ENCODE measurements at regions not wholly inside any gene's neighbourhood (a gene's known extent, or its start where the extent isn't known, plus 50 kb on each side); places are given as distances from the start of the nearest gene placed in this dataset.

- Histone ChIP-seq H3K4me3 (ENCODE audit: low read depth, low read length, poor library complexity, severe bottlenecking) (no peak overlapping the region), H3K9me3 (ENCODE audit: low read length) (no peaks in the 10 kb centered on the region), H3K79me2 (ENCODE audit: insufficient read depth, low read length) (peaks cover 8% of the 10 kb centered on the region), H3K9ac (ENCODE audit: low read length) (no peak overlapping the region), H3K9me2 (ENCODE audit: low read depth, low read length) (no peaks in the 10 kb centered on the region), H4K20me1 (ENCODE audit: insufficient read depth, low read length) (no peaks in the 10 kb centered on the region), H3K4me2 (ENCODE audit: low read length) (no peak overlapping the region), H3F3A (ENCODE audit: insufficient read depth, low read length) (no peaks in the 10 kb centered on the region), H3K36me3 (ENCODE audit: insufficient read depth, low read length) (peaks cover 20% of the 10 kb centered on the region; the same call in 1 of the 2 replicates), H3K27ac (ENCODE audit: low read depth, low read length, poor library complexity, severe bottlenecking) (no peak overlapping the region), H3K27me3 (ENCODE audit: insufficient read depth, low read length) (no peaks in the 10 kb centered on the region), H3K4me1 (ENCODE audit: insufficient read depth, low read length, severe bottlenecking) (peaks cover 32% of the 10 kb centered on the region), H2AFZ (ENCODE audit: low read length) (no peak overlapping the region)
- TF ChIP-seq CTCF (IDR thresholded peaks at IDR 0.05; ENCODE audit: low read length) (no peak), EZH2 (IDR thresholded peaks at IDR 0.05; ENCODE audit: borderline replicate concordance, low read length) (no peak)
Observed at GRCh38 chr14:49984424-49984823, 91.5 kb downstream of the ARF6 start.

- H3K79me2 ChIP-seq (ENCODE audit: insufficient read depth, low read length), result no peaks in the 10 kb centered on the region
- no peaks in the 10 kb centered on the region for H3K27me3 ChIP-seq (ENCODE audit: insufficient read depth, low read length)
- no peak overlapping the region for H3K4me2 ChIP-seq (ENCODE audit: low read length)
- no peak overlapping the region for H3K4me3 ChIP-seq (ENCODE audit: low read depth, low read length, poor library complexity, severe bottlenecking)
- H3F3A ChIP-seq (ENCODE audit: insufficient read depth, low read length), result no peaks in the 10 kb centered on the region
- H3K9ac ChIP-seq (ENCODE audit: low read length), result no peak overlapping the region
- H4K20me1 ChIP-seq (ENCODE audit: insufficient read depth, low read length), result no peaks in the 10 kb centered on the region
- H3K9me2 ChIP-seq (ENCODE audit: low read depth, low read length), result no peaks in the 10 kb centered on the region
- H3K36me3 ChIP-seq (ENCODE audit: insufficient read depth, low read length), result peaks cover 21% of the 10 kb centered on the region; the same call in 1 of the 2 replicates
- TF ChIP-seq EZH2 (IDR thresholded peaks at IDR 0.05; ENCODE audit: borderline replicate concordance, low read length) (no peak), CTCF (IDR thresholded peaks at IDR 0.05; ENCODE audit: low read length) (no peak)
- H2AFZ ChIP-seq (ENCODE audit: low read length), result no peak overlapping the region
- no peak overlapping the region for H3K27ac ChIP-seq (ENCODE audit: low read depth, low read length, poor library complexity, severe bottlenecking)
- H3K9me3 ChIP-seq (ENCODE audit: low read length), result no peaks in the 10 kb centered on the region
- H3K4me1 ChIP-seq (ENCODE audit: insufficient read depth, low read length, severe bottlenecking), result peaks cover 11% of the 10 kb centered on the region
Observed at GRCh38 chr14:49986343-49987014, 93.6 kb downstream of the ARF6 start.

- Histone ChIP-seq H3K79me2 (ENCODE audit: insufficient read depth, low read length) (no peaks in the 10 kb centered on the region), H3K4me2 (ENCODE audit: low read length) (no peak overlapping the region), H3K27ac (ENCODE audit: low read depth, low read length, poor library complexity, severe bottlenecking) (no peak overlapping the region), H4K20me1 (ENCODE audit: insufficient read depth, low read length) (no peaks in the 10 kb centered on the region), H3K9ac (ENCODE audit: low read length) (no peak overlapping the region), H3K4me3 (ENCODE audit: low read depth, low read length, poor library complexity, severe bottlenecking) (no peak overlapping the region), H3K27me3 (ENCODE audit: insufficient read depth, low read length) (no peaks in the 10 kb centered on the region), H3F3A (ENCODE audit: insufficient read depth, low read length) (no peaks in the 10 kb centered on the region), H3K9me3 (ENCODE audit: low read length) (no peaks in the 10 kb centered on the region), H3K9me2 (ENCODE audit: low read depth, low read length) (no peaks in the 10 kb centered on the region), H3K4me1 (ENCODE audit: insufficient read depth, low read length, severe bottlenecking) (peaks cover 11% of the 10 kb centered on the region), H3K36me3 (ENCODE audit: insufficient read depth, low read length) (peaks cover 8% of the 10 kb centered on the region; the same call in 1 of the 2 replicates), H2AFZ (ENCODE audit: low read length) (no peak overlapping the region)
- TF ChIP-seq EZH2 (IDR thresholded peaks at IDR 0.05; ENCODE audit: borderline replicate concordance, low read length) (no peak), CTCF (IDR thresholded peaks at IDR 0.05; ENCODE audit: low read length) (no peak)
Observed at GRCh38 chr14:49988080-49988990, 95.5 kb downstream of the ARF6 start.
